ENCODE measurements at regions not wholly inside any gene's neighbourhood (a gene's known extent, or its start where the extent isn't known, plus 50 kb on each side); places are given as distances from the start of the nearest gene placed in this dataset.

DNA sequence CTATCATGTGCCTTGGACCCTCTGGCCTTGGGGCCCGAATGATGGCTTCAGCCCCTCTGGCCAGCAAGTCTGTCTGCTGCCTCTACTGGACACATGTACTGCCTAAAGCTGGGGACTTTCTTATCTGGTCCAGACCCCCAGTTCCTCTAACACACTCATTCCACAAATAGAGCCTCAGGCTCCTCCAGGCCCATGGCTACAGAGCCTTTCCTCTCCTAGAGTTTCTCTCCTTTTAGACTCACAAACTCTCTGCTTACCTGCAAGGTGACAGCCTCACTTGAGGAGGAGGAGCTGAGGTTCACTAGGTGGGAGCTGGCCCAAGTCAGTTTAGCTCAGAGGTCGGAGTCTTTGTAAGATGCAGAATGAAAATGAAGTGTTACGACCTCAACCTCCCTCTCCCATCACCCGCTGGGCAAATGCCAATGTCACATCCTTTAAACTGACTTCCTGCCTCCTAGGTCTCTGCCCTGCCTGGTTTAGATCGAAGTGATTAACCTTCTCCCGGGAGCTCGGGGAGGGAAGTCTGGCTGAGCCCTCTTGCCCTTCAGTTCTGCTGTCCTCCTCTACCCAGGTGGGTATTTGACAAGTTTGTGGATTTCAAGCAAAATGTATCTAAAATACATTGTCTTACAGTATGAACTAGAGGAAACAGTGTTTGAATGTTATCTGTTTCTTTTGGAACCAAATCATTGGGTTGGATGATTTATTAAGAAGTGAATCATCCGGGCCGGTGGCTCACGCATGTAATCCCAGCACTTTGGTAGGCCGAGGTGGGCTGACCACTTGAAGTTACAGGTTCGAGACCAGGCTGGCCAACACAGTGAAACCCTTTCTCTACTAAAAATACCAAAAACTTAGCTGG is 71.9 kb upstream of the TNS3 start (continued):
- TF ChIP-seq, protein P1, sequence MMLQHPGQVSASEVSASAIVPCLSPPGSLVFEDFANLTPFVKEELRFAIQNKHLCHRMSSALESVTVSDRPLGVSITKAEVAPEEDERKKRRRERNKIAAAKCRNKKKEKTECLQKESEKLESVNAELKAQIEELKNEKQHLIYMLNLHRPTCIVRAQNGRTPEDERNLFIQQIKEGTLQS (IDR thresholded peaks at IDR 0.05; ENCODE audit: insufficient read depth, low read depth, low read length): no peak
- TF ChIP-seq NRF1 (IDR thresholded peaks at IDR 0.05; ENCODE audit: low read depth, low read length) (no peak), HDAC2 (IDR thresholded peaks at IDR 0.05; ENCODE audit: borderline replicate concordance in 1 of 2, low read depth in 2 of 2, low read length in 2 of 2) (no peak), RFX5 (IDR thresholded peaks at IDR 0.05; ENCODE audit: borderline replicate concordance, low read depth, low read length) (no peak), HDAC6 (IDR thresholded peaks at IDR 0.05; ENCODE audit: low read depth, low read length) (no peak)
